SH-SY5Y (cell line): ENCODE measurements at regions not wholly inside any gene's neighbourhood (a gene's known extent, or its start where the extent isn't known, plus 50 kb on each side); places are given as distances from the start of the nearest gene placed in this dataset.

Experiments
- GATA2 ChIP-seq: IDR thresholded peaks from 2 replicates; pipeline ENCODE4 v1.6.1; 2011; ENCODE audit warnings: mild to moderate bottlenecking, low read depth, low read length
- GATA3 ChIP-seq: IDR thresholded peaks from 2 replicates; pipeline ENCODE4 v1.6.1; 2011; ENCODE audit warnings: low read depth, mild to moderate bottlenecking, low read length, moderate library complexity

- TF ChIP-seq GATA2 (no peak), GATA3 (no peak)
Observed at GRCh38 chr14:105863296-105864108, 337.1 kb downstream of the TMEM121 start.
